ENCODE measurements at regions not wholly inside any gene's neighbourhood (a gene's known extent, or its start where the extent isn't known, plus 50 kb on each side); places are given as distances from the start of the nearest gene placed in this dataset.

GRCh38 chr2:8324164-8324856, 357.5 kb upstream of the ID2 start:
- no peak for TF ChIP-seq CTCF (IDR thresholded peaks at IDR 0.05; ENCODE audit: low read depth, low read length, poor library complexity, severe bottlenecking)
- no peak for TF ChIP-seq EZH2phosphoT487 (IDR thresholded peaks at IDR 0.05; ENCODE audit: borderline replicate concordance, low read length)

GRCh38 chr2:8324901-8325300, 357.0 kb upstream of the ID2 start:
- H4K20me1 ChIP-seq (ENCODE audit: control insufficient read depth, insufficient read depth, low read depth, low read length) = no peaks in the 10 kb centered on the region
- no peaks in the 10 kb centered on the region for H3K36me3 ChIP-seq (ENCODE audit: control insufficient read depth, low read length)
- H3K9me3 ChIP-seq (ENCODE audit: control insufficient read depth, insufficient read depth, low read length) = no peaks in the 10 kb centered on the region
- H3K79me2 ChIP-seq (ENCODE audit: control insufficient read depth, low read length) = no peaks in the 10 kb centered on the region
- no peak overlapping the region for H3K4me3 ChIP-seq (ENCODE audit: low read length)
- no peak overlapping the region for H3K27ac ChIP-seq (ENCODE audit: low read depth, low read length)
- H3K9me2 ChIP-seq (replicated peaks; ENCODE audit: control insufficient read depth, low read length) = no peaks in the 10 kb centered on the region
- no peaks in the 10 kb centered on the region for H3K27me3 ChIP-seq (ENCODE audit: control insufficient read depth, low read length)
- TF ChIP-seq EZH2phosphoT487 (IDR thresholded peaks at IDR 0.05; ENCODE audit: borderline replicate concordance, low read length) (no peak), CTCF (IDR thresholded peaks at IDR 0.05; ENCODE audit: low read depth, low read length, poor library complexity, severe bottlenecking) (no peak)
- no peak overlapping the region for H3K4me2 ChIP-seq (ENCODE audit: low read length)
- H3K4me1 ChIP-seq (ENCODE audit: control insufficient read depth, low read length) = no peaks in the 10 kb centered on the region
- H3F3A ChIP-seq (ENCODE audit: control insufficient read depth, insufficient read depth) = no peaks in the 10 kb centered on the region

More at GRCh38 chr2:8324164-8324856, 357.5 kb upstream of the ID2 start:
- Histone ChIP-seq H3K4me2 (ENCODE audit: low read length) (no peak overlapping the region), H3K9me2 (replicated peaks; ENCODE audit: control insufficient read depth, low read length) (no peaks in the 10 kb centered on the region), H3K79me2 (ENCODE audit: control insufficient read depth, low read length) (no peaks in the 10 kb centered on the region), H3K27me3 (ENCODE audit: control insufficient read depth, low read length) (no peaks in the 10 kb centered on the region), H3K4me1 (ENCODE audit: control insufficient read depth, low read length) (no peaks in the 10 kb centered on the region), H3K36me3 (ENCODE audit: control insufficient read depth, low read length) (no peaks in the 10 kb centered on the region), H4K20me1 (ENCODE audit: control insufficient read depth, insufficient read depth, low read depth, low read length) (no peaks in the 10 kb centered on the region), H3K4me3 (ENCODE audit: low read length) (no peak overlapping the region), H3K27ac (ENCODE audit: low read depth, low read length) (no peak overlapping the region), H3F3A (ENCODE audit: control insufficient read depth, insufficient read depth) (no peaks in the 10 kb centered on the region), H3K9me3 (ENCODE audit: control insufficient read depth, insufficient read depth, low read length) (no peaks in the 10 kb centered on the region)

GRCh38 chr2:8327371-8328100, 354.3 kb upstream of the ID2 start:
- no peaks in the 10 kb centered on the region for H3K4me1 ChIP-seq (ENCODE audit: control insufficient read depth, low read length)
- no peak for TF ChIP-seq EZH2phosphoT487 (IDR thresholded peaks at IDR 0.05; ENCODE audit: borderline replicate concordance, low read length)
- TF ChIP-seq CTCF (IDR thresholded peaks at IDR 0.05; ENCODE audit: low read depth, low read length, poor library complexity, severe bottlenecking) = no peak
- no peaks in the 10 kb centered on the region for H3K9me2 ChIP-seq (replicated peaks; ENCODE audit: control insufficient read depth, low read length)
- no peaks in the 10 kb centered on the region for H3K79me2 ChIP-seq (ENCODE audit: control insufficient read depth, low read length)
- H3F3A ChIP-seq (ENCODE audit: control insufficient read depth, insufficient read depth) = no peaks in the 10 kb centered on the region
- H3K4me3 ChIP-seq (ENCODE audit: low read length) = no peak overlapping the region
- no peaks in the 10 kb centered on the region for H3K9me3 ChIP-seq (ENCODE audit: control insufficient read depth, insufficient read depth, low read length)
- H4K20me1 ChIP-seq (ENCODE audit: control insufficient read depth, insufficient read depth, low read depth, low read length) = no peaks in the 10 kb centered on the region
- no peaks in the 10 kb centered on the region for H3K27me3 ChIP-seq (ENCODE audit: control insufficient read depth, low read length)
- no peak overlapping the region for H3K27ac ChIP-seq (ENCODE audit: low read depth, low read length)
- H3K4me2 ChIP-seq (ENCODE audit: low read length) = no peak overlapping the region
- H3K36me3 ChIP-seq (ENCODE audit: control insufficient read depth, low read length) = no peaks in the 10 kb centered on the region

Data from DOHH2 (cell line).